ENCODE measurements at regions not wholly inside any gene's neighbourhood (a gene's known extent, or its start where the extent isn't known, plus 50 kb on each side); places are given as distances from the start of the nearest gene placed in this dataset.

GRCh38 chr1:166270476-166271150 is 103.8 kb upstream of the FAM78B start:
- no peak for DNase-seq (ENCODE audit: low read depth)
- no peak overlapping the region for H3K4me3 ChIP-seq (ENCODE audit: low read depth, low read length)
- TF ChIP-seq CTCF (IDR thresholded peaks at IDR 0.05; ENCODE audit: low read depth, low read length, missing control alignments), result no peak

- no peak for TF ChIP-seq CTCF (IDR thresholded peaks at IDR 0.05; ENCODE audit: low read depth, low read length, missing control alignments)
- DNase-seq (ENCODE audit: low read depth), result no peak
- H3K4me3 ChIP-seq (ENCODE audit: low read depth, low read length), result no peak overlapping the region
These were observed 104.3 kb upstream of the FAM78B start for GRCh38 chr1:166271151-166271538.

- no peak overlapping the region for H3K4me3 ChIP-seq (ENCODE audit: low read depth, low read length)
- peak; percentile 24 for DNase-seq (ENCODE audit: low read depth)
- TF ChIP-seq CTCF (IDR thresholded peaks at IDR 0.05; ENCODE audit: low read depth, low read length, missing control alignments), result no peak
These were observed 105.4 kb upstream of the FAM78B start for GRCh38 chr1:166272155-166272554.

- no peak for TF ChIP-seq CTCF (IDR thresholded peaks at IDR 0.05; ENCODE audit: low read depth, low read length, missing control alignments)
- no peak for DNase-seq (ENCODE audit: low read depth)
These were observed 106.0 kb upstream of the FAM78B start for GRCh38 chr1:166272851-166273250.

GRCh38 chr1:166273618-166274017 is 106.8 kb upstream of the FAM78B start:
- no peak overlapping the region for H3K4me3 ChIP-seq (ENCODE audit: low read depth, low read length)

More at GRCh38 chr1:166272851-166273250, 106.0 kb upstream of the FAM78B start:
- H3K4me3 ChIP-seq (ENCODE audit: low read depth, low read length), result no peak overlapping the region

GRCh38 chr1:166282391-166283137 is 115.8 kb upstream of the FAM78B start:
- TF ChIP-seq CTCF (IDR thresholded peaks at IDR 0.05; ENCODE audit: low read depth, low read length, missing control alignments), result no peak
- H3K4me3 ChIP-seq (ENCODE audit: low read depth, low read length), result no peak overlapping the region
- no peak for DNase-seq (ENCODE audit: low read depth)

More at GRCh38 chr1:166273618-166274017, 106.8 kb upstream of the FAM78B start:
- no peak for TF ChIP-seq CTCF (IDR thresholded peaks at IDR 0.05; ENCODE audit: low read depth, low read length, missing control alignments)
- DNase-seq (ENCODE audit: low read depth), result no peak

Measured in GM12864 (cell line).